ENCODE measurements at regions not wholly inside any gene's neighbourhood (a gene's known extent, or its start where the extent isn't known, plus 50 kb on each side); places are given as distances from the start of the nearest gene placed in this dataset.

GRCh38 chr10:113470372-113471240, 82.2 kb upstream of the HABP2 start:
- TF ChIP-seq CTCF (conservative IDR thresholded peaks at IDR 0.05) (no peak), ZFX (IDR thresholded peaks at IDR 0.05) (no peak)
- no peak overlapping the region for H3K27ac ChIP-seq

GRCh38 chr10:113471241-113471996, 81.4 kb upstream of the HABP2 start:
- no peak for TF ChIP-seq ZFX (IDR thresholded peaks at IDR 0.05)
- no peak for TF ChIP-seq CTCF (conservative IDR thresholded peaks at IDR 0.05)
- H3K27ac ChIP-seq: no peak overlapping the region

GRCh38 chr10:113473011-113473410, 79.8 kb upstream of the HABP2 start:
- H3K27ac ChIP-seq: no peak overlapping the region
- TF ChIP-seq ZFX (IDR thresholded peaks at IDR 0.05) (no peak), CTCF (conservative IDR thresholded peaks at IDR 0.05) (no peak)

- TF ChIP-seq ZFX (IDR thresholded peaks at IDR 0.05): no peak
- no peak for TF ChIP-seq CTCF (conservative IDR thresholded peaks at IDR 0.05)
- no peak overlapping the region for H3K27ac ChIP-seq
Measured at GRCh38 chr10:113473851-113474250, 79.0 kb upstream of the HABP2 start.

GRCh38 chr10:113474752-113475151, 78.1 kb upstream of the HABP2 start:
- TF ChIP-seq CTCF (conservative IDR thresholded peaks at IDR 0.05): no peak
- no peak for TF ChIP-seq ZFX (IDR thresholded peaks at IDR 0.05)
- peak overlapping the region; percentile 16; the same call in 1 of the 2 replicates for H3K27ac ChIP-seq

- TF ChIP-seq CTCF (conservative IDR thresholded peaks at IDR 0.05) (peak; percentile 42), ZFX (IDR thresholded peaks at IDR 0.05) (no peak)
- peak overlapping the region; percentile 16; the same call in 1 of the 2 replicates for H3K27ac ChIP-seq
Measured at GRCh38 chr10:113475381-113475807, 77.5 kb upstream of the HABP2 start.

- TF ChIP-seq ZFX (IDR thresholded peaks at IDR 0.05): no peak
- no peak for TF ChIP-seq CTCF (conservative IDR thresholded peaks at IDR 0.05)
- H3K27ac ChIP-seq: no peak overlapping the region
Measured at GRCh38 chr10:113476191-113476590, 76.7 kb upstream of the HABP2 start.

Measured in C4-2B (cell line).